ENCODE measurements at regions not wholly inside any gene's neighbourhood (a gene's known extent, or its start where the extent isn't known, plus 50 kb on each side); places are given as distances from the start of the nearest gene placed in this dataset.

- H3K4me3 ChIP-seq (ENCODE audit: low read depth, low read length) = peak overlapping the region; percentile 15
- no peak for TF ChIP-seq CTCF (IDR thresholded peaks at IDR 0.05; ENCODE audit: insufficient read depth, low read depth, low read length)
- DNase-seq (ENCODE audit: low read depth) = peak; percentile 14
These were observed 154.7 kb upstream of the HS6ST1 start for GRCh38 chr2:128473175-128474035.

GRCh38 chr2:128474036-128474955, 155.6 kb upstream of the HS6ST1 start:
- no peak overlapping the region for H3K4me3 ChIP-seq (ENCODE audit: low read depth, low read length)
- no peak for DNase-seq (ENCODE audit: low read depth)
- no peak for TF ChIP-seq CTCF (IDR thresholded peaks at IDR 0.05; ENCODE audit: insufficient read depth, low read depth, low read length)

- no peak for TF ChIP-seq CTCF (IDR thresholded peaks at IDR 0.05; ENCODE audit: insufficient read depth, low read depth, low read length)
- H3K4me3 ChIP-seq (ENCODE audit: low read depth, low read length) = no peak overlapping the region
- DNase-seq (ENCODE audit: low read depth) = no peak
These were observed 156.3 kb upstream of the HS6ST1 start for GRCh38 chr2:128474962-128475361.

- DNase-seq (ENCODE audit: low read depth) = no peak
- no peak for TF ChIP-seq CTCF (IDR thresholded peaks at IDR 0.05; ENCODE audit: insufficient read depth, low read depth, low read length)
- no peak overlapping the region for H3K4me3 ChIP-seq (ENCODE audit: low read depth, low read length)
These were observed 157.0 kb upstream of the HS6ST1 start for GRCh38 chr2:128475427-128476211.

- H3K4me3 ChIP-seq (ENCODE audit: low read depth, low read length) = no peak overlapping the region
- no peak for TF ChIP-seq CTCF (IDR thresholded peaks at IDR 0.05; ENCODE audit: insufficient read depth, low read depth, low read length)
- DNase-seq (ENCODE audit: low read depth) = no peak
These were observed 158.6 kb upstream of the HS6ST1 start for GRCh38 chr2:128477026-128477820.

GRCh38 chr2:128477891-128478290, 159.2 kb upstream of the HS6ST1 start:
- H3K4me3 ChIP-seq (ENCODE audit: low read depth, low read length) = no peak overlapping the region
- no peak for DNase-seq (ENCODE audit: low read depth)
- TF ChIP-seq CTCF (IDR thresholded peaks at IDR 0.05; ENCODE audit: insufficient read depth, low read depth, low read length) = no peak

Measured in fibroblast of villous mesenchyme (primary cell).